VCaP (cell line): ENCODE measurements at regions not wholly inside any gene's neighbourhood (a gene's known extent, or its start where the extent isn't known, plus 50 kb on each side); places are given as distances from the start of the nearest gene placed in this dataset.

Experiments used
- H3K27ac ChIP-seq: fragments of 450-650 bp; 2 replicates; pipeline ENCODE4 v1.5.1; 2017
- CTCF ChIP-seq: fragments of 450-650 bp; conservative IDR thresholded peaks from 2 replicates; pipeline ENCODE4 v1.5.1; 2017; ENCODE audit warnings: mild to moderate bottlenecking, moderate library complexity

DNA sequence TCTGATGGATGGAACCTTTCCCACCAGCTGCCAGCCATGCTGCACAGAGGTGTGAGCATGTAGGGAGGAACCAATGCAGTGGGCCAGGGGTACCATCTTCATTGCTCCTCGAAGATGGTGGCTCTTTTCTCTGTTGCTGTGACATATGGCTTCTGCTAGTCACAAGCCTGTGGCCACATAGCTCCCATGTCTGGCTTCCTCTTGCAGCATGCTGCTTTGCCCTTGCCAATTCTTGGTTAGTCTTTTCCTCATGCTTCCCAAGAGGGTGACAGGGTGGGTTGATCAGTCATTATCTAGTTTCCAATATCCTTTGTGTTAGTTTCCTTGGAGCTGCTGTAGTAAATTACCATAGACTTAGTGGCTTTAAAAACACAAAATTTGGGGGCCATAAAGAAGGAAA, 123.4 kb downstream of the ETS2 start:
- H3K27ac ChIP-seq = no peak overlapping the region
- no peak for TF ChIP-seq CTCF

GRCh38 chr21:38927776-38928175, 122.0 kb downstream of the ETS2 start:
- TF ChIP-seq CTCF = no peak
- H3K27ac ChIP-seq = no peak overlapping the region

DNA sequence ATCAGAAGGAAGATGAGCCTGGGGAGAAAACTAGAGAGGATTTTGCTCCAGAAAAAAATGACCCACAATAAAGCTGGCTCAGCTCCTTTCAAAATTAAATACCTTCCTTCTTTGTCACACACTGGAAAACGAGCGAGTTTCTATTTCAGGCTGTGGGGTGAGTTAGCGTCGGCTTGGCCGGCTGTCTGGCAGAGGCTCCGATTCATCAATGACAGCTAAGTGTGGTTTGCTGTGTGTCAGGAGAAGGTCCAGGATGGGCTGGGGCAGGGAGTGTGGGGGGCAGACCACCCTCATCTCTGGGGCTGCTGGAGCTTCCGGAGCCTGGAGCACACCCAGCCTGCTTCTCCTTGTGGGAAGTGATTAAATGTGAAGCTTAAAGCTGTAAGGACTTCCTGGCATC, 120.2 kb downstream of the ETS2 start:
- H3K27ac ChIP-seq = no peak overlapping the region

GRCh38 chr21:38925478-38925877, 119.7 kb downstream of the ETS2 start:
- no peak for TF ChIP-seq CTCF

More for the DNA sequence above, 120.2 kb downstream of the ETS2 start:
- no peak for TF ChIP-seq CTCF

DNA sequence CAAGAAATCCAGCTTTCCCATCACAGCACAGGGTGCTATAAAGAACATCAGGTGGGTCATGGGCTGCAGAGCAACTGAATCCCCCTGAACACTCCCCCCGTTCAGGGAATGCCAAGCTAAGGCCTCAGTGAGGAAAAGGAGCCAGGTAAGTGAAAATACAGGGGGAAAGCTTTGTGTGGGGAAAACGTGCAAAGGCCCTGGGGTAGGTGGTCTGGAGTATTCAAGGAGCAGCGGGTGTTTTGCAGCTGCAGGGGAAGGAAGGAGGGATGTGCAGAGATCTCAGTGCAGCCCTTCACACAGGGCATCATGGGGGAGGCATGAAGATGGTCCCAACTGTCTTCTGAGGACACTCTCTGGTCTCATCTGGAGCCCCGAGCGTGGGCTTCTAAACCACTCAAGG, 119.2 kb downstream of the ETS2 start:
- TF ChIP-seq CTCF = no peak
- no peak overlapping the region for H3K27ac ChIP-seq

More at GRCh38 chr21:38925478-38925877, 119.7 kb downstream of the ETS2 start:
- H3K27ac ChIP-seq = no peak overlapping the region

GRCh38 chr21:38923429-38923828, 117.7 kb downstream of the ETS2 start:
- no peak for TF ChIP-seq CTCF
- no peak overlapping the region for H3K27ac ChIP-seq

GRCh38 chr21:38922474-38923235, 116.9 kb downstream of the ETS2 start:
- TF ChIP-seq CTCF = no peak
- no peak overlapping the region for H3K27ac ChIP-seq
